ENCODE measurements at regions not wholly inside any gene's neighbourhood (a gene's known extent, or its start where the extent isn't known, plus 50 kb on each side); places are given as distances from the start of the nearest gene placed in this dataset.
"Not testable (repeated sequence)": the region's sequence is repeated elsewhere in the genome, so short reads cannot be mapped to it uniquely, and the experiment has no call there.

GRCh38 chr4:101699441-101700124, 90.9 kb upstream of the BANK1 start:
- no peak overlapping the region for H3K4me3 ChIP-seq (ENCODE audit: low read length)
- no peaks in the 10 kb centered on the region for H3K9me3 ChIP-seq (ENCODE audit: control insufficient read depth, low read depth, low read length)
- WGBS (ENCODE audit: insufficient coverage, low lambda C conversion rate), result 89% methylated on average over 6 of the region's 8 CpGs
- no peak overlapping the region for H3K27ac ChIP-seq (ENCODE audit: low read length)
- H3K4me1 ChIP-seq (ENCODE audit: control insufficient read depth, insufficient read depth, low read length), result no peaks in the 10 kb centered on the region
- H3K27me3 ChIP-seq (ENCODE audit: control insufficient read depth, insufficient read depth, low read length), result no peaks in the 10 kb centered on the region
- no peaks in the 10 kb centered on the region for H3K36me3 ChIP-seq (ENCODE audit: control insufficient read depth, insufficient read depth, low read length)
- no peak for DNase-seq

- H3K27ac ChIP-seq (ENCODE audit: low read length), result no peak overlapping the region
- no peaks in the 10 kb centered on the region for H3K27me3 ChIP-seq (ENCODE audit: control insufficient read depth, insufficient read depth, low read length)
- H3K4me1 ChIP-seq (ENCODE audit: control insufficient read depth, insufficient read depth, low read length), result no peaks in the 10 kb centered on the region
- H3K4me3 ChIP-seq (ENCODE audit: low read length), result no peak overlapping the region
- WGBS (ENCODE audit: insufficient coverage, low lambda C conversion rate), result no CpG with 5 or more reads among the region's 1 CpG
- H3K36me3 ChIP-seq (ENCODE audit: control insufficient read depth, insufficient read depth, low read length), result no peaks in the 10 kb centered on the region
- no peak for DNase-seq
- H3K9me3 ChIP-seq (ENCODE audit: control insufficient read depth, low read depth, low read length), result no peaks in the 10 kb centered on the region
Observed at GRCh38 chr4:101697266-101697665, 93.3 kb upstream of the BANK1 start.

GRCh38 chr4:101696276-101697010, 94.1 kb upstream of the BANK1 start:
- 76% methylated on average over 2 of the region's 3 CpGs for WGBS (ENCODE audit: insufficient coverage, low lambda C conversion rate)
- Histone ChIP-seq H3K27ac (ENCODE audit: low read length) (no peak overlapping the region), H3K27me3 (ENCODE audit: control insufficient read depth, insufficient read depth, low read length) (no peaks in the 10 kb centered on the region), H3K36me3 (ENCODE audit: control insufficient read depth, insufficient read depth, low read length) (no peaks in the 10 kb centered on the region), H3K4me1 (ENCODE audit: control insufficient read depth, insufficient read depth, low read length) (no peaks in the 10 kb centered on the region), H3K4me3 (ENCODE audit: low read length) (no peak overlapping the region), H3K9me3 (ENCODE audit: control insufficient read depth, low read depth, low read length) (no peaks in the 10 kb centered on the region)
- no peak for DNase-seq

GRCh38 chr4:101695176-101695575, 95.4 kb upstream of the BANK1 start:
- Histone ChIP-seq H3K9me3 (ENCODE audit: control insufficient read depth, low read depth, low read length) (no peaks in the 10 kb centered on the region), H3K4me1 (ENCODE audit: control insufficient read depth, insufficient read depth, low read length) (no peaks in the 10 kb centered on the region), H3K36me3 (ENCODE audit: control insufficient read depth, insufficient read depth, low read length) (no peaks in the 10 kb centered on the region), H3K27ac (ENCODE audit: low read length) (no peak overlapping the region), H3K27me3 (ENCODE audit: control insufficient read depth, insufficient read depth, low read length) (no peaks in the 10 kb centered on the region), H3K4me3 (ENCODE audit: low read length) (no peak overlapping the region)
- DNase-seq, result no peak

GRCh38 chr4:101694403-101694802, 96.1 kb upstream of the BANK1 start:
- H3K4me1 ChIP-seq (ENCODE audit: control insufficient read depth, insufficient read depth, low read length); DNase-seq; H3K4me3 ChIP-seq (ENCODE audit: low read length); H3K9me3 ChIP-seq (ENCODE audit: control insufficient read depth, low read depth, low read length); H3K36me3 ChIP-seq (ENCODE audit: control insufficient read depth, insufficient read depth, low read length); H3K27ac ChIP-seq (ENCODE audit: low read length); H3K27me3 ChIP-seq (ENCODE audit: control insufficient read depth, insufficient read depth, low read length): not testable (repeated sequence)
- 97% methylated on average over 4 of the region's 5 CpGs for WGBS (ENCODE audit: insufficient coverage, low lambda C conversion rate)

GRCh38 chr4:101693842-101694398, 96.6 kb upstream of the BANK1 start:
- no peak overlapping the region for H3K27ac ChIP-seq (ENCODE audit: low read length)
- WGBS (ENCODE audit: insufficient coverage, low lambda C conversion rate), result 17% methylated on average over 3 of the region's 6 CpGs
- H3K4me1 ChIP-seq (ENCODE audit: control insufficient read depth, insufficient read depth, low read length), result no peaks in the 10 kb centered on the region
- H3K27me3 ChIP-seq (ENCODE audit: control insufficient read depth, insufficient read depth, low read length), result no peaks in the 10 kb centered on the region
- no peak overlapping the region for H3K4me3 ChIP-seq (ENCODE audit: low read length)
- no peak for DNase-seq
- no peaks in the 10 kb centered on the region for H3K36me3 ChIP-seq (ENCODE audit: control insufficient read depth, insufficient read depth, low read length)
- H3K9me3 ChIP-seq (ENCODE audit: control insufficient read depth, low read depth, low read length), result no peaks in the 10 kb centered on the region

GRCh38 chr4:101689220-101689619, 101.3 kb upstream of the BANK1 start:
- no peak overlapping the region for H3K4me3 ChIP-seq (ENCODE audit: low read length)
- WGBS (ENCODE audit: insufficient coverage, low lambda C conversion rate), result no CpG with 5 or more reads among the region's 1 CpG
- no peaks in the 10 kb centered on the region for H3K27me3 ChIP-seq (ENCODE audit: control insufficient read depth, insufficient read depth, low read length)
- H3K36me3 ChIP-seq (ENCODE audit: control insufficient read depth, insufficient read depth, low read length), result no peaks in the 10 kb centered on the region
- no peak overlapping the region for H3K27ac ChIP-seq (ENCODE audit: low read length)
- H3K9me3 ChIP-seq (ENCODE audit: control insufficient read depth, low read depth, low read length), result no peaks in the 10 kb centered on the region
- DNase-seq, result peak; percentile 10 to 17
- no peaks in the 10 kb centered on the region for H3K4me1 ChIP-seq (ENCODE audit: control insufficient read depth, insufficient read depth, low read length)

- Histone ChIP-seq H3K4me3 (ENCODE audit: low read length) (no peak overlapping the region), H3K27me3 (ENCODE audit: control insufficient read depth, insufficient read depth, low read length) (no peaks in the 10 kb centered on the region), H3K27ac (ENCODE audit: low read length) (no peak overlapping the region), H3K4me1 (ENCODE audit: control insufficient read depth, insufficient read depth, low read length) (no peaks in the 10 kb centered on the region), H3K36me3 (ENCODE audit: control insufficient read depth, insufficient read depth, low read length) (no peaks in the 10 kb centered on the region), H3K9me3 (ENCODE audit: control insufficient read depth, low read depth, low read length) (no peaks in the 10 kb centered on the region)
- WGBS (ENCODE audit: insufficient coverage, low lambda C conversion rate), result no CpG with 5 or more reads among the region's 1 CpG
- DNase-seq, result no peak
Observed at GRCh38 chr4:101685126-101685525, 105.4 kb upstream of the BANK1 start.

GRCh38 chr4:101682946-101683345, 107.6 kb upstream of the BANK1 start:
- H3K36me3 ChIP-seq (ENCODE audit: control insufficient read depth, insufficient read depth, low read length), result no peaks in the 10 kb centered on the region
- 90% methylated on average over 2 of the region's 3 CpGs for WGBS (ENCODE audit: insufficient coverage, low lambda C conversion rate)
- no peaks in the 10 kb centered on the region for H3K9me3 ChIP-seq (ENCODE audit: control insufficient read depth, low read depth, low read length)
- H3K4me3 ChIP-seq (ENCODE audit: low read length), result no peak overlapping the region
- no peaks in the 10 kb centered on the region for H3K27me3 ChIP-seq (ENCODE audit: control insufficient read depth, insufficient read depth, low read length)
- no peak overlapping the region for H3K27ac ChIP-seq (ENCODE audit: low read length)
- H3K4me1 ChIP-seq (ENCODE audit: control insufficient read depth, insufficient read depth, low read length), result no peaks in the 10 kb centered on the region
- no peak for DNase-seq

GRCh38 chr4:101678180-101678579, 112.3 kb upstream of the BANK1 start:
- Histone ChIP-seq H3K36me3 (ENCODE audit: control insufficient read depth, insufficient read depth, low read length) (no peaks in the 10 kb centered on the region), H3K27ac (ENCODE audit: low read length) (no peak overlapping the region), H3K4me3 (ENCODE audit: low read length) (no peak overlapping the region), H3K4me1 (ENCODE audit: control insufficient read depth, insufficient read depth, low read length) (no peaks in the 10 kb centered on the region), H3K9me3 (ENCODE audit: control insufficient read depth, low read depth, low read length) (no peaks in the 10 kb centered on the region), H3K27me3 (ENCODE audit: control insufficient read depth, insufficient read depth, low read length) (no peaks in the 10 kb centered on the region)
- WGBS (ENCODE audit: insufficient coverage, low lambda C conversion rate), result 100% methylated on average over 1 of the region's 3 CpGs
- no peak for DNase-seq
